IMR-90 (cell line): ENCODE measurements at regions not wholly inside any gene's neighbourhood (a gene's known extent, or its start where the extent isn't known, plus 50 kb on each side); places are given as distances from the start of the nearest gene placed in this dataset.

Experiments
- ATAC-seq: fragments of 200-7000 bp; cut with Tn5 transposase; 2 replicates; pipeline ENCODE4 v1.9.1; 2020; ENCODE audit warnings: low read depth, mild to moderate bottlenecking, moderate library complexity
- BruUV-seq: library from RNA; stranded (reverse); fragments of 400-500 nt; replicated peaks from 2 replicates; lab custom pipeline; 2021; lab: Mats Ljungman, UMichigan
- CTCF ChIA-PET: fragments of 300-600 bp; formaldehyde crosslinking; extraction: SDS; loops from one replicate; lab custom pipeline; 2021; ENCODE audit warnings: antibody characterized with exemption; lab: Yijun Ruan, JAX
- POLR2A ChIA-PET: fragments of 300-600 bp; sonication (Branson Sonifier 250); formaldehyde crosslinking; loops from one replicate; lab custom pipeline; 2022; ENCODE audit warnings: antibody characterized with exemption; ENCODE audit not compliant: unreplicated experiment; lab: Charles Lee
- DNase-seq: peaks from one replicate; pipeline ENCODE4 v3.0.0; 2013
- H2AFZ ChIP-seq: replicated peaks from 2 replicates; pipeline ENCODE3; 2013; ENCODE audit warnings: low read length, mild to moderate bottlenecking; ENCODE audit not compliant: poor library complexity
- H2AK5ac ChIP-seq: 2 replicates; pipeline ENCODE4 v1.6.1; 2013; ENCODE audit warnings: low read depth, low read length, inconsistent platforms
- H2AK9ac ChIP-seq: replicated peaks from 2 replicates; pipeline ENCODE3; 2013; ENCODE audit warnings: mild to moderate bottlenecking, low read depth, low read length, moderate library complexity; ENCODE audit not compliant: poor library complexity
- H2BK120ac ChIP-seq: 2 replicates; pipeline ENCODE4 v1.6.1; 2013; ENCODE audit warnings: low read depth, low read length, inconsistent platforms
- H2BK15ac ChIP-seq: 3 replicates; pipeline ENCODE4 v1.6.1; 2013; ENCODE audit warnings: low read depth, low read length, inconsistent platforms
- H2BK20ac ChIP-seq: 2 replicates; pipeline ENCODE4 v1.6.1; 2013; ENCODE audit warnings: low read depth, mild to moderate bottlenecking, inconsistent platforms, low read length, moderate library complexity
- H2BK5ac ChIP-seq: 2 replicates; pipeline ENCODE4 v1.6.1; 2013; ENCODE audit warnings: mild to moderate bottlenecking, low read depth, low read length, inconsistent platforms; ENCODE audit not compliant: poor library complexity, severe bottlenecking
- H3K14ac ChIP-seq: replicated peaks from 2 replicates; pipeline ENCODE4 v1.6.1; 2013; ENCODE audit warnings: low read depth, low read length, inconsistent platforms
- H3K18ac ChIP-seq: 2 replicates; pipeline ENCODE4 v1.6.1; 2013; ENCODE audit warnings: low read depth, low read length, control low read depth
- H3K23ac ChIP-seq: 2 replicates; pipeline ENCODE4 v1.6.1; 2013; ENCODE audit warnings: low read depth, low read length, inconsistent platforms
- H3K27ac ChIP-seq: 2 replicates; pipeline ENCODE4 v1.5.1; 2013; ENCODE audit warnings: mild to moderate bottlenecking, control low read depth, low read length; ENCODE audit not compliant: insufficient read depth
- H3K27me3 ChIP-seq: 2 replicates; pipeline ENCODE4 v1.6.1; 2013; ENCODE audit warnings: low read length; ENCODE audit not compliant: control insufficient read depth, insufficient read depth
- H3K36me3 ChIP-seq: 2 replicates; pipeline ENCODE4 v1.6.1; 2013; ENCODE audit warnings: low read length, mixed read lengths; ENCODE audit not compliant: control insufficient read depth, insufficient read depth
- H3K4ac ChIP-seq: 2 replicates; pipeline ENCODE4 v1.6.1; 2013; ENCODE audit warnings: low read depth, low read length, inconsistent platforms
- H3K4me1 ChIP-seq: 2 replicates; pipeline ENCODE4 v1.6.1; 2013; ENCODE audit warnings: low read length, mixed read lengths; ENCODE audit not compliant: control insufficient read depth, insufficient read depth
- H3K4me2 ChIP-seq: 2 replicates; pipeline ENCODE4 v1.6.1; 2013; ENCODE audit warnings: low read depth, mild to moderate bottlenecking, control low read depth, low read length, moderate library complexity
- H3K4me3 ChIP-seq: 2 replicates; pipeline ENCODE4 v1.5.1; 2013; ENCODE audit warnings: low read depth, mild to moderate bottlenecking, control low read depth, low read length, moderate library complexity; ENCODE audit not compliant: insufficient read depth
- H3K56ac ChIP-seq: 2 replicates; pipeline ENCODE4 v1.6.1; 2013; ENCODE audit warnings: low read length, inconsistent platforms; ENCODE audit not compliant: insufficient read depth; ENCODE audit errors: extremely low read depth
- H3K79me1 ChIP-seq, 2 experiments: 2 replicates each; pipeline ENCODE4 v1.6.1; 2013; ENCODE audit warnings: low read length in 2 of 2, inconsistent platforms in 1 of 2, low read depth in 1 of 2
- H3K9ac ChIP-seq: 2 replicates; pipeline ENCODE4 v1.6.1; 2013; ENCODE audit warnings: low read depth, low read length, control low read depth
- H3K9me1 ChIP-seq: 2 replicates; pipeline ENCODE4 v1.6.1; 2013; ENCODE audit warnings: low read length, inconsistent platforms; ENCODE audit not compliant: insufficient read depth
- H3K9me3 ChIP-seq: 2 replicates; pipeline ENCODE4 v1.6.1; 2013; ENCODE audit warnings: low read length; ENCODE audit not compliant: control insufficient read depth, insufficient read depth
- H4K20me1 ChIP-seq: 2 replicates; pipeline ENCODE4 v1.6.1; 2013; ENCODE audit warnings: low read length, inconsistent platforms; ENCODE audit not compliant: insufficient read depth
- H4K5ac ChIP-seq: 2 replicates; pipeline ENCODE4 v1.6.1; 2013; ENCODE audit warnings: mild to moderate bottlenecking, low read depth, low read length, control low read depth
- H4K8ac ChIP-seq, 2 experiments: 2 replicates each; pipeline ENCODE4 v1.6.1; 2013; ENCODE audit warnings: low read depth in 2 of 2, low read length in 2 of 2, control low read depth in 1 of 2, inconsistent platforms in 1 of 2
- H4K91ac ChIP-seq: 2 replicates; pipeline ENCODE4 v1.6.1; 2013; ENCODE audit warnings: low read depth, low read length, inconsistent platforms; ENCODE audit not compliant: insufficient read depth
- BHLHE40 ChIP-seq: fragments of 150-350 bp; IDR thresholded peaks from 2 replicates; pipeline ENCODE4 v1.6.1; 2016; ENCODE audit warnings: mild to moderate bottlenecking, low read depth, low read length
- CEBPB ChIP-seq: IDR thresholded peaks from 2 replicates; pipeline ENCODE4 v1.6.1; 2012; ENCODE audit warnings: low read depth, low read length, improper control_type of control experiment
- CHD1 ChIP-seq: IDR thresholded peaks from 2 replicates; pipeline ENCODE4 v1.6.1; 2012; ENCODE audit warnings: low read depth, low read length, improper control_type of control experiment
- CTCF ChIP-seq: conservative IDR thresholded peaks from 2 replicates; pipeline ENCODE4 v1.5.1; 2012; ENCODE audit warnings: mild to moderate bottlenecking, low read depth, low read length, improper control_type of control experiment
- ELK1 ChIP-seq: fragments of 150-350 bp; IDR thresholded peaks from 2 replicates; pipeline ENCODE4 v1.6.1; 2016; ENCODE audit warnings: low read depth, mild to moderate bottlenecking, low read length, moderate library complexity, borderline replicate concordance
- MAFK ChIP-seq: IDR thresholded peaks from 2 replicates; pipeline ENCODE4 v1.6.1; 2012; ENCODE audit warnings: low read depth, low read length, improper control_type of control experiment
- NFE2L2 ChIP-seq: fragments of 150-350 bp; IDR thresholded peaks from 2 replicates; pipeline ENCODE4 v1.6.1; 2016; ENCODE audit warnings: low read depth, mild to moderate bottlenecking, low read length
- RAD21 ChIP-seq: IDR thresholded peaks from 2 replicates; pipeline ENCODE4 v1.6.1; 2012; ENCODE audit warnings: low read length, improper control_type of control experiment
- USF2 ChIP-seq: fragments of 150-350 bp; IDR thresholded peaks from 2 replicates; pipeline ENCODE4 v1.6.1; 2017; ENCODE audit warnings: mild to moderate bottlenecking, antibody characterized with exemption, low read length, low read depth
- WGBS, 2 experiments: methylation state at CpG; one replicate each; pipeline versions ENCODE4 v1.1.5 to v1.1.7; 2013; ENCODE audit warnings: missing lambda C conversion rate in 2 of 2; ENCODE audit not compliant: insufficient read length in 1 of 2; ENCODE audit errors: extremely low coverage in 2 of 2; 5-methylcytosine and 5-hydroxymethylcytosine counted together
- dilution Hi-C: fragments of 300-500 bp; cut with HindIII; formaldehyde crosslinking; loops from one replicate; pipeline ENCODE4 v1.14.3; 2018; ENCODE audit warnings: low sequenced_read_pairs; ENCODE audit not compliant: unreplicated experiment
- in situ Hi-C: fragments of 300-500 bp; cut with MboI; formaldehyde crosslinking; loops from 3 replicates; pipeline ENCODE4 v1.14.3; 2019; ENCODE audit warnings: low sequenced_read_pairs, inconsistent platforms, mixed read lengths
- intact Hi-C: fragments of 100-400 bp; cut with micrococcal nuclease; formaldehyde crosslinking; loops from 2 replicates; pipeline ENCODE4 v1.10.0; 2022

GRCh38 chr6:88304520-88304919 is 138.4 kb upstream of the CNR1 start:
- Histone ChIP-seq H3K9me3 (peaks cover 8% of the 10 kb centered on the region), H4K20me1 (no peaks in the 10 kb centered on the region), H2BK120ac (no peak overlapping the region), H4K91ac (no peak overlapping the region), H2BK5ac (no peak overlapping the region), H4K8ac (no peak overlapping the region), H3K56ac (no peak overlapping the region), H3K9ac (no peak overlapping the region), H3K4ac (no peak overlapping the region), H3K27me3 (no peaks in the 10 kb centered on the region), H3K23ac (no peak overlapping the region), H3K79me1 (no peaks in the 10 kb centered on the region), H2AFZ (no peak overlapping the region), H3K9me1 (no peaks in the 10 kb centered on the region), H3K18ac (no peak overlapping the region), H2BK15ac (no peak overlapping the region), H2BK20ac (no peak overlapping the region), H4K5ac (no peak overlapping the region), H2AK5ac (no peak overlapping the region), H3K27ac (no peak overlapping the region), H3K36me3 (no peaks in the 10 kb centered on the region), H3K4me2 (no peak overlapping the region), H3K14ac (no peak overlapping the region), H2AK9ac (no peak overlapping the region), H3K4me1 (no peaks in the 10 kb centered on the region), H3K4me3 (no peak overlapping the region)
- no TSS peak for BruUV-seq
- intact Hi-C loops (no loop called here), dilution Hi-C loops (no loop called here), in situ Hi-C loops (no loop called here)
- ATAC-seq (no peak), DNase-seq (no peak)
- no CpG with 5 or more reads among the region's 1 CpG for WGBS, 2 experiments
- ChIA-PET POLR2A (no interaction called here), CTCF (no interaction called here)
- TF ChIP-seq CEBPB (no peak), CTCF (no peak), CHD1 (no peak), ELK1 (no peak), MAFK (no peak), NFE2L2 (no peak), USF2 (no peak), BHLHE40 (no peak), RAD21 (no peak)
